Activated naive CD4-positive, alpha-beta T cell treated with anti-CD3 and anti-CD28 coated beads for 36 hours (primary cell): ENCODE measurements at regions not wholly inside any gene's neighbourhood (a gene's known extent, or its start where the extent isn't known, plus 50 kb on each side); places are given as distances from the start of the nearest gene placed in this dataset.

Source experiments
- CTCF ChIA-PET: fragments of 350-600 bp; sonication (Branson Sonifier 250); formaldehyde crosslinking; loops from one replicate; lab custom pipeline; 2021; ENCODE audit warnings: antibody characterized with exemption; lab: Charles Lee
- DNase-seq: peaks from one replicate; pipeline ENCODE4 v3.0.0-alpha.2; 2020
- H3K27ac Mint-ChIP-seq: one replicate; pipeline ENCODE4 v1.8.0; 2021; ENCODE audit warnings: mild to moderate bottlenecking, mixed read lengths
- H3K27me3 Mint-ChIP-seq: one replicate; pipeline ENCODE4 v1.8.0; 2021; ENCODE audit warnings: low read depth, mixed read lengths
- H3K36me3 Mint-ChIP-seq: one replicate; pipeline ENCODE4 v1.8.0; 2021; ENCODE audit warnings: low read depth, mixed read lengths
- H3K4me1 Mint-ChIP-seq: one replicate; pipeline ENCODE4 v1.8.0; 2021; ENCODE audit warnings: low read depth, mixed read lengths
- H3K4me3 Mint-ChIP-seq: one replicate; pipeline ENCODE4 v1.8.0; 2021; ENCODE audit warnings: mild to moderate bottlenecking, moderate library complexity, mixed read lengths
- H3K9me3 Mint-ChIP-seq: one replicate; pipeline ENCODE4 v1.8.0; 2021; ENCODE audit warnings: mixed read lengths
- intact Hi-C: fragments of 100-400 bp; cut with micrococcal nuclease; formaldehyde crosslinking; loops from one replicate; pipeline ENCODE4 v1.15.1; 2023

- intact Hi-C loops, result no loop called here
- DNase-seq, result no peak
- H3K9me3 Mint-ChIP-seq, result no peaks in the 10 kb centered on the region
- no peaks in the 10 kb centered on the region for H3K27me3 Mint-ChIP-seq
- no peaks in the 10 kb centered on the region for H3K4me1 Mint-ChIP-seq
- H3K4me3 Mint-ChIP-seq, result no peak overlapping the region
- no peaks in the 10 kb centered on the region for H3K36me3 Mint-ChIP-seq
- H3K27ac Mint-ChIP-seq, result no peak overlapping the region
- CTCF ChIA-PET, result interaction anchor here (0.6 kb wide), 1 partner anchor 73 kb away, joined by 3 read pairs; no protein-coding TSS in a partner anchor
Observed at GRCh38 chr2:239576784-239577685, 176.2 kb upstream of the HDAC4 start.

- Mint-ChIP-seq H3K4me1 (no peaks in the 10 kb centered on the region), H3K9me3 (no peaks in the 10 kb centered on the region), H3K27me3 (no peaks in the 10 kb centered on the region), H3K27ac (no peak overlapping the region), H3K36me3 (no peaks in the 10 kb centered on the region), H3K4me3 (no peak overlapping the region)
- intact Hi-C loops, result no loop called here
- CTCF ChIA-PET, result no interaction called here
- no peak for DNase-seq
Observed at GRCh38 chr2:239575931-239576445, 175.2 kb upstream of the HDAC4 start.

GRCh38 chr2:239574434-239575156 lies 173.8 kb upstream of the HDAC4 start:
- H3K9me3 Mint-ChIP-seq, result no peaks in the 10 kb centered on the region
- CTCF ChIA-PET, result no interaction called here
- no peaks in the 10 kb centered on the region for H3K27me3 Mint-ChIP-seq
- intact Hi-C loops, result no loop called here
- H3K36me3 Mint-ChIP-seq, result no peaks in the 10 kb centered on the region
- DNase-seq, result no peak
- H3K4me1 Mint-ChIP-seq, result no peaks in the 10 kb centered on the region
- H3K27ac Mint-ChIP-seq, result no peak overlapping the region
- no peak overlapping the region for H3K4me3 Mint-ChIP-seq

DNA sequence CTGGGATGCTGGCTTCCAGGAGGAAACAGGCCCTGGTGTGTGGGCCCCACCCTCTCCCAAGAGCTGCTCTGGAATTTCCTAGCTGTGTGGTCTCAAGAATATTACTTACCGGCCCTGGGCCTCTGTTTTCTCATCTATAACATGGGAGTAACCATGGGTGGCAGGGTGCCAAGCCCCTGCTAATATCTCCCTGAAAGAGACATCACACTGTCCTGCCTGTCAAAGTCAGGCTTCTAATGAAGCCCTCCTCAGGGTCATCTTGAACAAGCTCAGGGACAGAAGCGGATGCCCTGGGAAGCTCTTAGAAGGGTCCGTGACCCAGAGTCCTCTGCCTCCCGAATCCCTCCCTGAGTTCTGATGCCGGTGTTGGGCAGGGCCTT lies 173.2 kb upstream of the HDAC4 start:
- intact Hi-C loops, result no loop called here
- DNase-seq, result no peak
- no peaks in the 10 kb centered on the region for H3K36me3 Mint-ChIP-seq
- H3K9me3 Mint-ChIP-seq, result no peaks in the 10 kb centered on the region
- H3K27me3 Mint-ChIP-seq, result no peaks in the 10 kb centered on the region
- H3K4me3 Mint-ChIP-seq, result no peak overlapping the region
- H3K4me1 Mint-ChIP-seq, result no peaks in the 10 kb centered on the region
- H3K27ac Mint-ChIP-seq, result no peak overlapping the region
- CTCF ChIA-PET, result interaction anchor here (0.9 kb wide), 1 partner anchor 19 kb away, joined by 4 read pairs; no protein-coding TSS in a partner anchor

DNA sequence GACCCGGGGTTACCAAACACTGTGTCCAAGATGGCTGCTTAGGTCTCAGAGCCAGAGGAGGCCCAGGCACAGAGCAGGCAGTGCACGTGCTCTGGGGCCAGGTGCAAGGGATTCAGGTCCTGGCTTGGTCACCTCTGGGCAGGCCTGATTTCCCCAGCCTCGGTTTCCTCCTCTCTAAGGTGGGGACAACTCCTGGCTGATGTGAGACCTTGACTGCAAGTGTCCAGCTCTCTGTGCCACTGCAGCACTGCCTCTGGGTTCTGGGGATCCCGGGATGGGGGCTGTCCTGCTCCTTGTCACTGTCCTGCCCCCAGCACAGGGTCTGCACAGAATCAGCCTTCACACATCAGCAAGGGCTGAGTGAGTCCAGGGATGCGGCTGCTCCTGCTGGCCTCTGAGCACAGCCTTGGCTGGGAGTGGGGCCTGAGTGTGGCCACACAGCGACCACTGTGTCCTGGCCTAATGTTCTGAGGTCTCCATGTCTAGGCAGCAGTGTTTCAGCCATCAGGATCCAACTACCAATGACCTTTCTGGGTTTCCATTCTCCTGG lies 170.2 kb upstream of the HDAC4 start:
- intact Hi-C loops, result no loop called here
- DNase-seq, result no peak
- no peaks in the 10 kb centered on the region for H3K36me3 Mint-ChIP-seq
- H3K27ac Mint-ChIP-seq, result no peak overlapping the region
- CTCF ChIA-PET, result interaction anchor here (0.6 kb wide), 1 partner anchor 269 kb away, joined by 7 read pairs; no protein-coding TSS in a partner anchor
- H3K27me3 Mint-ChIP-seq, result no peaks in the 10 kb centered on the region
- no peak overlapping the region for H3K4me3 Mint-ChIP-seq
- no peaks in the 10 kb centered on the region for H3K4me1 Mint-ChIP-seq
- no peaks in the 10 kb centered on the region for H3K9me3 Mint-ChIP-seq

- Mint-ChIP-seq H3K27me3 (no peaks in the 10 kb centered on the region), H3K4me1 (no peaks in the 10 kb centered on the region), H3K36me3 (no peaks in the 10 kb centered on the region), H3K27ac (no peak overlapping the region), H3K9me3 (no peaks in the 10 kb centered on the region), H3K4me3 (no peak overlapping the region)
- CTCF ChIA-PET, result interaction anchor here (0.6 kb wide), 1 partner anchor 268 kb away, joined by 7 read pairs; no protein-coding TSS in a partner anchor
- intact Hi-C loops, result no loop called here
- no peak for DNase-seq
Observed at GRCh38 chr2:239570216-239570925, 169.6 kb upstream of the HDAC4 start.

- Mint-ChIP-seq H3K27me3 (no peaks in the 10 kb centered on the region), H3K4me3 (no peak overlapping the region), H3K4me1 (no peaks in the 10 kb centered on the region), H3K27ac (no peak overlapping the region), H3K9me3 (no peaks in the 10 kb centered on the region), H3K36me3 (no peaks in the 10 kb centered on the region)
- no peak for DNase-seq
- CTCF ChIA-PET, result no interaction called here
- intact Hi-C loops, result no loop called here
Observed at GRCh38 chr2:239569401-239570090, 168.7 kb upstream of the HDAC4 start.

GRCh38 chr2:239568601-239569000 lies 167.8 kb upstream of the HDAC4 start:
- CTCF ChIA-PET, result no interaction called here
- H3K4me3 Mint-ChIP-seq, result no peak overlapping the region
- intact Hi-C loops, result no loop called here
- H3K9me3 Mint-ChIP-seq, result no peaks in the 10 kb centered on the region
- H3K4me1 Mint-ChIP-seq, result no peaks in the 10 kb centered on the region
- H3K36me3 Mint-ChIP-seq, result no peaks in the 10 kb centered on the region
- no peak for DNase-seq
- H3K27me3 Mint-ChIP-seq, result no peaks in the 10 kb centered on the region
- H3K27ac Mint-ChIP-seq, result no peak overlapping the region

DNA sequence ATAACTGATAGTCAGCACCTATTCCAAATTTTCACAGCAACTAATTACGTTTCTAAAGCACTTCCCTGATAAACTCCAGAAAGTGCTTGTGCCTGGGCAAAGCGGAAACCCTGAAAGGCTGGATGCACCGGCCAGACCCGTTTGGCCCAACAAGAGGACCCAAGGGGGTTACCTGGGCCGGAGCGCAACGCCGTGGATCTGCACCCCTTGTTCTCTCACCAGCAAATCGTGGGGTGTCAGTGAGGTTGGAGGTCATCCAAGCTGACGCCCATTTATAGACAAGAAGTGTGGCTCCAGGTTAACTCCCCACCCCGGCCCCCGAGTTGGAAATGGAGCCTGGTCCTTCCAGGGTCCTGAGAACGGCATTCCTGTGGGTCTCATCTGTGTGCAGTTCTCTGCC lies 167.0 kb upstream of the HDAC4 start:
- Mint-ChIP-seq H3K4me1 (no peaks in the 10 kb centered on the region), H3K36me3 (no peaks in the 10 kb centered on the region), H3K27ac (no peak overlapping the region), H3K27me3 (peaks cover 2% of the 10 kb centered on the region), H3K9me3 (no peaks in the 10 kb centered on the region), H3K4me3 (no peak overlapping the region)
- DNase-seq, result no peak
- CTCF ChIA-PET, result no interaction called here
- intact Hi-C loops, result no loop called here

- Mint-ChIP-seq H3K9me3 (no peaks in the 10 kb centered on the region), H3K4me3 (no peak overlapping the region), H3K36me3 (no peaks in the 10 kb centered on the region), H3K27me3 (peaks cover 2% of the 10 kb centered on the region), H3K27ac (no peak overlapping the region), H3K4me1 (no peaks in the 10 kb centered on the region)
- CTCF ChIA-PET, result no interaction called here
- DNase-seq, result no peak
- intact Hi-C loops, result no loop called here
Observed at GRCh38 chr2:239566995-239567568, 166.3 kb upstream of the HDAC4 start.

- intact Hi-C loops, result no loop called here
- H3K27me3 Mint-ChIP-seq, result peaks cover 2% of the 10 kb centered on the region
Observed at GRCh38 chr2:239566162-239566994, 165.6 kb upstream of the HDAC4 start.

More at GRCh38 chr2:239566162-239566994, 165.6 kb upstream of the HDAC4 start:
- H3K4me1 Mint-ChIP-seq, result no peaks in the 10 kb centered on the region
- CTCF ChIA-PET, result no interaction called here
- H3K36me3 Mint-ChIP-seq, result no peaks in the 10 kb centered on the region
- DNase-seq, result no peak
- no peak overlapping the region for H3K27ac Mint-ChIP-seq
- no peaks in the 10 kb centered on the region for H3K9me3 Mint-ChIP-seq
- no peak overlapping the region for H3K4me3 Mint-ChIP-seq
